Neural progenitor cell (in vitro differentiated cells): ENCODE measurements at regions not wholly inside any gene's neighbourhood (a gene's known extent, or its start where the extent isn't known, plus 50 kb on each side); places are given as distances from the start of the nearest gene placed in this dataset.

Experiments
- EZH2 ChIP-seq: fragments of 200-600 bp; sonication (generic); IDR thresholded peaks from 2 replicates; pipeline ENCODE4 v1.6.1; 2017; ENCODE audit warnings: antibody characterized with exemption, mild to moderate bottlenecking, moderate library complexity
- EZH2phosphoT487 ChIP-seq: fragments of 200-600 bp; sonication (generic); IDR thresholded peaks from 2 replicates; pipeline ENCODE4 v1.6.1; 2017; ENCODE audit warnings: antibody characterized with exemption
- TF ChIP-seq, protein P1 (sequence below): fragments of 200-600 bp; sonication (generic); IDR thresholded peaks from 2 replicates; pipeline ENCODE4 v1.5.1; 2017; ENCODE audit warnings: antibody characterized with exemption, mild to moderate bottlenecking

DNA sequence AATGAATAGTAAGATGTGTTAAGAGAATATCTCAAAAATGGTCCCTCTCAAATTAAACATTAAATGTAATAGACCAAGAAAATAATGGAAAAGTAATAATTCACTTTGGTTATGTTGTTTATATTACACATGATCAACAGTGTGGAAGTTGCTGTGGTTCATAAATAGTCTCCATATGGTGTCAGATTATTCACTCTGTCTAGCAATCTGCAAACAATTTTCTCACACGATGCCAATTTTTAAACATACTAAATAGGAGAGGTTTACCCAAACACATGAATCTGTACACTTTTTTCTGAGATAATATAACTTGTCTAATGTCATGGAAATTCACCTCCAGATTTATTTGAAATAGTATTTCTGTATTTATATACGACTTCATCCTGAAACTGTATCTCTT is 217.4 kb upstream of the FBXL7 start:
- TF ChIP-seq EZH2phosphoT487 (no peak), EZH2 (no peak)
- TF ChIP-seq, protein P1, sequence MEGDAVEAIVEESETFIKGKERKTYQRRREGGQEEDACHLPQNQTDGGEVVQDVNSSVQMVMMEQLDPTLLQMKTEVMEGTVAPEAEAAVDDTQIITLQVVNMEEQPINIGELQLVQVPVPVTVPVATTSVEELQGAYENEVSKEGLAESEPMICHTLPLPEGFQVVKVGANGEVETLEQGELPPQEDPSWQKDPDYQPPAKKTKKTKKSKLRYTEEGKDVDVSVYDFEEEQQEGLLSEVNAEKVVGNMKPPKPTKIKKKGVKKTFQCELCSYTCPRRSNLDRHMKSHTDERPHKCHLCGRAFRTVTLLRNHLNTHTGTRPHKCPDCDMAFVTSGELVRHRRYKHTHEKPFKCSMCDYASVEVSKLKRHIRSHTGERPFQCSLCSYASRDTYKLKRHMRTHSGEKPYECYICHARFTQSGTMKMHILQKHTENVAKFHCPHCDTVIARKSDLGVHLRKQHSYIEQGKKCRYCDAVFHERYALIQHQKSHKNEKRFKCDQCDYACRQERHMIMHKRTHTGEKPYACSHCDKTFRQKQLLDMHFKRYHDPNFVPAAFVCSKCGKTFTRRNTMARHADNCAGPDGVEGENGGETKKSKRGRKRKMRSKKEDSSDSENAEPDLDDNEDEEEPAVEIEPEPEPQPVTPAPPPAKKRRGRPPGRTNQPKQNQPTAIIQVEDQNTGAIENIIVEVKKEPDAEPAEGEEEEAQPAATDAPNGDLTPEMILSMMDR = no peak
